ENCODE measurements at regions not wholly inside any gene's neighbourhood (a gene's known extent, or its start where the extent isn't known, plus 50 kb on each side); places are given as distances from the start of the nearest gene placed in this dataset.
A peak's percentile ranks its signal among the peaks of the same experiment; 100 is the strongest.

- DNase-seq (ENCODE audit: low spot score in 2 of 2), result no peak
- peaks cover 0 to 7% (median 0%) of the 10 kb centered on the region in 4 donors for H3K4me1 ChIP-seq
- H3K27ac ChIP-seq, result no peak overlapping the region
- WGBS, 2 donors, result 34% methylated on average over 3 of the region's 3 CpGs
- H3K4me3 ChIP-seq, result no peak overlapping the region
- H3K9me3 ChIP-seq, result no peaks in the 10 kb centered on the region
- TF ChIP-seq POLR2A (IDR thresholded peaks at IDR 0.05) (no peak), EP300 (IDR thresholded peaks at IDR 0.05) (no peak)
- TF ChIP-seq, protein P1, sequence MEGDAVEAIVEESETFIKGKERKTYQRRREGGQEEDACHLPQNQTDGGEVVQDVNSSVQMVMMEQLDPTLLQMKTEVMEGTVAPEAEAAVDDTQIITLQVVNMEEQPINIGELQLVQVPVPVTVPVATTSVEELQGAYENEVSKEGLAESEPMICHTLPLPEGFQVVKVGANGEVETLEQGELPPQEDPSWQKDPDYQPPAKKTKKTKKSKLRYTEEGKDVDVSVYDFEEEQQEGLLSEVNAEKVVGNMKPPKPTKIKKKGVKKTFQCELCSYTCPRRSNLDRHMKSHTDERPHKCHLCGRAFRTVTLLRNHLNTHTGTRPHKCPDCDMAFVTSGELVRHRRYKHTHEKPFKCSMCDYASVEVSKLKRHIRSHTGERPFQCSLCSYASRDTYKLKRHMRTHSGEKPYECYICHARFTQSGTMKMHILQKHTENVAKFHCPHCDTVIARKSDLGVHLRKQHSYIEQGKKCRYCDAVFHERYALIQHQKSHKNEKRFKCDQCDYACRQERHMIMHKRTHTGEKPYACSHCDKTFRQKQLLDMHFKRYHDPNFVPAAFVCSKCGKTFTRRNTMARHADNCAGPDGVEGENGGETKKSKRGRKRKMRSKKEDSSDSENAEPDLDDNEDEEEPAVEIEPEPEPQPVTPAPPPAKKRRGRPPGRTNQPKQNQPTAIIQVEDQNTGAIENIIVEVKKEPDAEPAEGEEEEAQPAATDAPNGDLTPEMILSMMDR (IDR thresholded peaks at IDR 0.05), result no peak
- H3K27me3 ChIP-seq, result no peaks in the 10 kb centered on the region
- no peaks in the 10 kb centered on the region for H3K36me3 ChIP-seq
Measured at GRCh38 chr2:67877301-67877700, 185.5 kb downstream of the C1D start.

DNA sequence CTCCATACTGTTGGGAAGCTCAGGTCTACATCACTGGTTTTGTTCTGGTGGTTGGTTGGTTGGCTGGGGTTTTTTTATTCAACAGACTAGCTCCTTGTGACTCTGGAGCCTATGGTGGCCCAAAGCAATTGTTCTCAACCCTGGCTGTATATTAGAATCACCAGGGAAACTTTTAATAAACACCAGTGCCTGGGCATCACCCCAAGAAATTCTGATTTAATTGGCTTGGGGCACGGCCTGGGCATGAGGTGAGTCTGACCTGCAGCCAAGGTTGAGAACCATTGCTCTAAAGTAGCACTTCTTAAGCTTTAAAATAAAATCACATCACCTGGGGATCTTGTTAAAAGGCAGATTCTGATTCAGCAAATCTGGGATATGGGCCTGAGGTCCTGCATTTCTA lies 184.1 kb downstream of the C1D start:
- H3K27me3 ChIP-seq, result no peaks in the 10 kb centered on the region
- no peaks in the 10 kb centered on the region for H3K36me3 ChIP-seq
- H3K4me1 ChIP-seq, result peaks cover 0 to 7% (median 0%) of the 10 kb centered on the region in 4 donors
- no peak overlapping the region for H3K4me3 ChIP-seq
- TF ChIP-seq, protein P1 (IDR thresholded peaks at IDR 0.05), result no peak
- H3K9me3 ChIP-seq, result no peaks in the 10 kb centered on the region
- DNase-seq (ENCODE audit: low spot score in 2 of 2), result no peak
- no peak overlapping the region for H3K27ac ChIP-seq
- WGBS, 2 donors, result 80 to 92% methylated on average over 1 of the region's 1 CpG

GRCh38 chr2:67879586-67880290 lies 183.1 kb downstream of the C1D start:
- TF ChIP-seq, protein P1 (IDR thresholded peaks at IDR 0.05), result no peak
- TF ChIP-seq EP300 (IDR thresholded peaks at IDR 0.05) (no peak), POLR2A (IDR thresholded peaks at IDR 0.05) (no peak)
- no peaks in the 10 kb centered on the region for H3K36me3 ChIP-seq
- no peaks in the 10 kb centered on the region for H3K27me3 ChIP-seq
- WGBS, 2 donors, result 60 to 68% methylated on average over 4 of the region's 4 CpGs
- peak overlapping the region in 2 of 4 donors; percentile 7 to 33 for H3K27ac ChIP-seq
- no peaks in the 10 kb centered on the region for H3K9me3 ChIP-seq
- H3K4me1 ChIP-seq, result peaks cover 0 to 7% (median 0%) of the 10 kb centered on the region in 4 donors
- no peak overlapping the region for H3K4me3 ChIP-seq
- DNase-seq (ENCODE audit: low spot score in 2 of 2), result no peak

DNA sequence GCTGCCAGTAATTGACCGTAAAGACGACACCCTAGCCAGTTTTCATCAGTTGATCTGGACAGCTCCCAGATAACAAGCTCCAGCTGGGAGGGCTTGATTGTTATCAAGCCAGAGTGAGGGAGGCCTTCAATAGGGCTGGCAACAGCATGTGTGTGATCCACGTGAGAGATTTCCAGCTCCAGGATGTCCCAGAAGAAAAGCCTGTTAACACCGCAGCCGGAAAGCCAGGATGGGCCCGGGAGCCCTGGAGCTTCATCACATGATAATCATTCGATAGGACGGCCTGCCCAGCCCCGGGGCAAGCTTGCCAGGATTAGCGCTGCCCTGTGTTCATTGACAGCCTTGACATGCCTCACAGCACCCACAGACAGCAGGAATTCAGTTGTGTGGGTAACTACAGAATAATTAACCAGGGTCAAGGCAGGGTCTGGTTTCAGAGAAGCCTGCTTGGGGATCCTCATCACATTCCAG lies 182.5 kb downstream of the C1D start:
- TF ChIP-seq POLR2A (IDR thresholded peaks at IDR 0.05) (no peak), EP300 (IDR thresholded peaks at IDR 0.05) (no peak)
- TF ChIP-seq, protein P1 (IDR thresholded peaks at IDR 0.05), result no peak
- H3K4me1 ChIP-seq, result peaks cover 0 to 7% (median 0%) of the 10 kb centered on the region in 4 donors
- H3K36me3 ChIP-seq, result no peaks in the 10 kb centered on the region
- no peaks in the 10 kb centered on the region for H3K27me3 ChIP-seq
- 37 to 46% methylated on average over 8 to 10 of the region's 10 CpGs for WGBS, 2 donors
- H3K9me3 ChIP-seq, result no peaks in the 10 kb centered on the region
- no peak for DNase-seq (ENCODE audit: low spot score in 2 of 2)
- peak overlapping the region in 1 of 4 donors; percentile 33 for H3K27ac ChIP-seq
- no peak overlapping the region for H3K4me3 ChIP-seq

GRCh38 chr2:67881816-67882215 lies 181.0 kb downstream of the C1D start:
- Histone ChIP-seq H3K9me3 (no peaks in the 10 kb centered on the region), H3K4me1 (peaks cover 0 to 7% (median 0%) of the 10 kb centered on the region in 4 donors), H3K27ac (no peak overlapping the region), H3K4me3 (no peak overlapping the region), H3K27me3 (no peaks in the 10 kb centered on the region), H3K36me3 (no peaks in the 10 kb centered on the region)
- TF ChIP-seq, protein P1 (IDR thresholded peaks at IDR 0.05), result no peak
- TF ChIP-seq POLR2A (IDR thresholded peaks at IDR 0.05) (no peak), EP300 (IDR thresholded peaks at IDR 0.05) (no peak)
- DNase-seq (ENCODE audit: low spot score in 2 of 2), result no peak
- 67 to 69% methylated on average over 4 of the region's 4 CpGs for WGBS, 2 donors

Measured in tibial nerve (tissue), 4 donors.